ENCODE measurements at regions not wholly inside any gene's neighbourhood (a gene's known extent, or its start where the extent isn't known, plus 50 kb on each side); places are given as distances from the start of the nearest gene placed in this dataset.

GRCh38 chr18:46289463-46289862 lies 185.3 kb downstream of the HAUS1 start:
- DNase-seq (ENCODE audit: extremely low spot score) = no peak
- CTCF ChIA-PET = no interaction called here
- TF ChIP-seq PKNOX1 (IDR thresholded peaks at IDR 0.05) (no peak), BHLHE40 (IDR thresholded peaks at IDR 0.05; ENCODE audit: borderline replicate concordance) (no peak), SP1 (IDR thresholded peaks at IDR 0.05) (no peak), FOXK2 (IDR thresholded peaks at IDR 0.05) (no peak), FOXA1 (IDR thresholded peaks at IDR 0.05) (no peak), L3MBTL2 (conservative IDR thresholded peaks at IDR 0.05) (no peak)
- POLR2A ChIA-PET = no interaction called here

- ChIA-PET CTCF (interaction anchor here (0.9 kb wide), 1 partner anchor 361 kb away, joined by 3 read pairs; no protein-coding TSS in a partner anchor), POLR2A (no interaction called here)
- TF ChIP-seq TARDBP (IDR thresholded peaks at IDR 0.05) = no peak
- TF ChIP-seq LEF1 (IDR thresholded peaks at IDR 0.05; ENCODE audit: borderline replicate concordance) = no peak
- no peak for TF ChIP-seq FOXK2 (IDR thresholded peaks at IDR 0.05)
- TF ChIP-seq ZNF384 (IDR thresholded peaks at IDR 0.05) = no peak
- no peak for TF ChIP-seq ELF4 (IDR thresholded peaks at IDR 0.05)
- no peak for TF ChIP-seq ARNT (IDR thresholded peaks at IDR 0.05)
- no peak for TF ChIP-seq CTBP1 (IDR thresholded peaks at IDR 0.05; ENCODE audit: borderline replicate concordance)
- TF ChIP-seq L3MBTL2 (conservative IDR thresholded peaks at IDR 0.05) = no peak
- no peak for TF ChIP-seq FOXA1 (IDR thresholded peaks at IDR 0.05)
- TF ChIP-seq BHLHE40 (IDR thresholded peaks at IDR 0.05; ENCODE audit: borderline replicate concordance) = no peak
- TF ChIP-seq FOXM1 (IDR thresholded peaks at IDR 0.05; ENCODE audit: borderline replicate concordance) = no peak
- no peak for TF ChIP-seq PKNOX1 (IDR thresholded peaks at IDR 0.05)
- TF ChIP-seq NFRKB (IDR thresholded peaks at IDR 0.05) = no peak
- TF ChIP-seq SUZ12 (IDR thresholded peaks at IDR 0.05) = no peak
- DNase-seq (ENCODE audit: extremely low spot score) = no peak
Observed at GRCh38 chr18:46289931-46290330, 185.7 kb downstream of the HAUS1 start.

- CTCF ChIA-PET = interaction anchor here (0.9 kb wide), 1 partner anchor 360 kb away, joined by 3 read pairs; no protein-coding TSS in a partner anchor
- DNase-seq (ENCODE audit: extremely low spot score) = no peak
- TF ChIP-seq HDGF (IDR thresholded peaks at IDR 0.05; ENCODE audit: borderline replicate concordance) (no peak), PKNOX1 (IDR thresholded peaks at IDR 0.05) (no peak), ARNT (IDR thresholded peaks at IDR 0.05) (no peak), FOXM1 (IDR thresholded peaks at IDR 0.05; ENCODE audit: borderline replicate concordance) (no peak), ZNF384 (IDR thresholded peaks at IDR 0.05) (no peak), NFRKB (IDR thresholded peaks at IDR 0.05) (no peak), CTBP1 (IDR thresholded peaks at IDR 0.05; ENCODE audit: borderline replicate concordance) (no peak), FOXA1 (IDR thresholded peaks at IDR 0.05) (no peak), L3MBTL2 (conservative IDR thresholded peaks at IDR 0.05) (no peak), LEF1 (IDR thresholded peaks at IDR 0.05; ENCODE audit: borderline replicate concordance) (no peak), FOXK2 (IDR thresholded peaks at IDR 0.05) (no peak), ELF4 (IDR thresholded peaks at IDR 0.05) (no peak), SP1 (IDR thresholded peaks at IDR 0.05) (no peak), BHLHE40 (IDR thresholded peaks at IDR 0.05; ENCODE audit: borderline replicate concordance) (no peak), SUZ12 (IDR thresholded peaks at IDR 0.05) (no peak), TARDBP (IDR thresholded peaks at IDR 0.05) (no peak)
- POLR2A ChIA-PET = no interaction called here
Observed at GRCh38 chr18:46290440-46291020, 186.3 kb downstream of the HAUS1 start.

- CTCF ChIA-PET = no interaction called here
- DNase-seq (ENCODE audit: extremely low spot score) = no peak
- POLR2A ChIA-PET = no interaction called here
- no peak for TF ChIP-seq L3MBTL2 (conservative IDR thresholded peaks at IDR 0.05)
- no peak for TF ChIP-seq ELF4 (IDR thresholded peaks at IDR 0.05)
- no peak for TF ChIP-seq CTBP1 (IDR thresholded peaks at IDR 0.05; ENCODE audit: borderline replicate concordance)
Observed at GRCh38 chr18:46291149-46291548, 187.0 kb downstream of the HAUS1 start.

- DNase-seq (ENCODE audit: extremely low spot score) = no peak
- no peak for TF ChIP-seq NFRKB (IDR thresholded peaks at IDR 0.05)
- no peak for TF ChIP-seq SUZ12 (IDR thresholded peaks at IDR 0.05)
- no peak for TF ChIP-seq LEF1 (IDR thresholded peaks at IDR 0.05; ENCODE audit: borderline replicate concordance)
- TF ChIP-seq ZNF384 (IDR thresholded peaks at IDR 0.05) = no peak
- TF ChIP-seq ARNT (IDR thresholded peaks at IDR 0.05) = no peak
- TF ChIP-seq FOXK2 (IDR thresholded peaks at IDR 0.05) = no peak
- no peak for TF ChIP-seq SP1 (IDR thresholded peaks at IDR 0.05)
- TF ChIP-seq TARDBP (IDR thresholded peaks at IDR 0.05) = no peak
- TF ChIP-seq FOXM1 (IDR thresholded peaks at IDR 0.05; ENCODE audit: borderline replicate concordance) = no peak
- no peak for TF ChIP-seq BHLHE40 (IDR thresholded peaks at IDR 0.05; ENCODE audit: borderline replicate concordance)
- TF ChIP-seq L3MBTL2 (conservative IDR thresholded peaks at IDR 0.05) = no peak
- TF ChIP-seq FOXA1 (IDR thresholded peaks at IDR 0.05) = no peak
- TF ChIP-seq PKNOX1 (IDR thresholded peaks at IDR 0.05) = no peak
- no peak for TF ChIP-seq CTBP1 (IDR thresholded peaks at IDR 0.05; ENCODE audit: borderline replicate concordance)
- no peak for TF ChIP-seq ELF4 (IDR thresholded peaks at IDR 0.05)
- TF ChIP-seq HDGF (IDR thresholded peaks at IDR 0.05; ENCODE audit: borderline replicate concordance) = no peak
- ChIA-PET CTCF (no interaction called here), POLR2A (no interaction called here)
Observed at GRCh38 chr18:46293742-46294181, 189.6 kb downstream of the HAUS1 start.

GRCh38 chr18:46294318-46294717 lies 190.1 kb downstream of the HAUS1 start:
- ChIA-PET CTCF (no interaction called here), POLR2A (no interaction called here)
- TF ChIP-seq ZNF384 (IDR thresholded peaks at IDR 0.05) (no peak), ARNT (IDR thresholded peaks at IDR 0.05) (no peak), TARDBP (IDR thresholded peaks at IDR 0.05) (no peak), LEF1 (IDR thresholded peaks at IDR 0.05; ENCODE audit: borderline replicate concordance) (no peak), FOXK2 (IDR thresholded peaks at IDR 0.05) (no peak), FOXM1 (IDR thresholded peaks at IDR 0.05; ENCODE audit: borderline replicate concordance) (no peak), SP1 (IDR thresholded peaks at IDR 0.05) (no peak), NFRKB (IDR thresholded peaks at IDR 0.05) (no peak), SUZ12 (IDR thresholded peaks at IDR 0.05) (no peak), FOXA1 (IDR thresholded peaks at IDR 0.05) (no peak), BHLHE40 (IDR thresholded peaks at IDR 0.05; ENCODE audit: borderline replicate concordance) (no peak), PKNOX1 (IDR thresholded peaks at IDR 0.05) (no peak), ELF4 (IDR thresholded peaks at IDR 0.05) (no peak)
- DNase-seq (ENCODE audit: extremely low spot score) = no peak
